ENCODE measurements at regions not wholly inside any gene's neighbourhood (a gene's known extent, or its start where the extent isn't known, plus 50 kb on each side); places are given as distances from the start of the nearest gene placed in this dataset.

DNA sequence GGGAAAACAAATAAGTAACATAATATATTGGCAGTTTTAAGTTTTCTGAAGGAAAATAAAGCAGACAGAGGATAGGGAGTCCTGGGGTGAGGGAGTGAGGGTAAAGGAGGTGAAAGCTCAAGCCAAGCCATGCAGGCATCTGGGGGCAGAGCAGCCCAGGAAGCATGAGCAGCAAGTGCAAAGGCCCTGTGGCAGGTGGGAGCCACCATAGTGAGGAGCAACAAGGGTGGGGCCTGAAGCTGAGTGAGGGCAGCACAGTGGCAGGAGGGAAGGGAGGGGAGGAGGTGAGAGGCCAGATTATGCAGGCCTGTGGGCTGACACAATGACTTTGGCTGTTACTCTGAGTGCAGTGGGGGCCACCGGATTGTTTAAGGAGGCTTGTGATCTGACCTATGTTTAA is 138.8 kb upstream of the TNR start:
- no peaks in the 10 kb centered on the region for H3K27me3 ChIP-seq (ENCODE audit: control insufficient read depth, insufficient read depth, low read length)
- H3K9me3 ChIP-seq (ENCODE audit: control insufficient read depth, low read depth, low read length) = peaks cover 4% of the 10 kb centered on the region
- no peak overlapping the region for H3K4me3 ChIP-seq (ENCODE audit: low read length)
- H3K4me1 ChIP-seq (ENCODE audit: control insufficient read depth, insufficient read depth, low read length) = no peaks in the 10 kb centered on the region
- H3K36me3 ChIP-seq (ENCODE audit: control insufficient read depth, insufficient read depth, low read length) = no peaks in the 10 kb centered on the region
- H3K27ac ChIP-seq (ENCODE audit: low read length) = no peak overlapping the region
- no CpG with 5 or more reads among the region's 1 CpG for WGBS (ENCODE audit: insufficient coverage, low lambda C conversion rate)
- no peak for DNase-seq

DNA sequence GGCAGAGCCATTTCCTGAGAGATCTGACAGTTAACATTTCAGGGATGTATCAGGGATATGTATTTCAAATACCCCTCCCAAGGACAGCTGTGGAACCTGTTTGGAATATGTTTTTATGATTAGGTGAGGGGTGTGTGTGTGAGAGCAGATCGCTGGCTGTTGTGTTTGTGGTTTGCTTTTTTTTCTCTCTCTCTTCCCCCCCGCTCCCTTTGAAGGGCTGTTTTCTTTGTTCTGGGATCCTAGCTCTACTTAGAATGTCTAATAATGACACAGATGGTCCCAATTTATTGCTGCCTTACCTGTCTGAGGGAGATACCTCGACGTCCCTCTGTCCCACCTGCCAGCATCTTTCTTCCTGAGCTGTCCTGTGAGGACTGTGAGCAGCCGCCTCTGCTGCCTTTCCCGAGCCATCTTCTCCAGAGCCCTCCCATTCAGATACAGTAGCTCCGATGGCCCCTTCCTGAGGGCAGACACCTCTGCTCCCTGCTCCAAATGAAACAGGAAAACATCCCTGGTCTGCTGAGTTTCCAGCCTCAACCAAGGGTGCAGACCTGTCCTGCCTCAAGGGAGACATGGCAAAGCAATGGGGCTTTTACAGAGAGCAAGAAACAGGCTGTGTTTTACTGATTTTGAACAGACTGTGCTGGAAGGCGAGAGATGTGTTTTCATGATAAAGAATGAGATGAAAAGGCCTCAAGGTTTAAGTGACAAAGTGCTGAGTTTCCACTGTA is 138.0 kb upstream of the TNR start:
- Histone ChIP-seq H3K27me3 (ENCODE audit: control insufficient read depth, insufficient read depth, low read length) (no peaks in the 10 kb centered on the region), H3K27ac (ENCODE audit: low read length) (no peak overlapping the region), H3K36me3 (ENCODE audit: control insufficient read depth, insufficient read depth, low read length) (no peaks in the 10 kb centered on the region), H3K4me1 (ENCODE audit: control insufficient read depth, insufficient read depth, low read length) (no peaks in the 10 kb centered on the region), H3K9me3 (ENCODE audit: control insufficient read depth, low read depth, low read length) (peaks cover 4% of the 10 kb centered on the region), H3K4me3 (ENCODE audit: low read length) (no peak overlapping the region)
- peak in 1 of 2 donors; percentile 27 for DNase-seq
- WGBS (ENCODE audit: insufficient coverage, low lambda C conversion rate) = no CpG with 5 or more reads among the region's 8 CpGs

DNA sequence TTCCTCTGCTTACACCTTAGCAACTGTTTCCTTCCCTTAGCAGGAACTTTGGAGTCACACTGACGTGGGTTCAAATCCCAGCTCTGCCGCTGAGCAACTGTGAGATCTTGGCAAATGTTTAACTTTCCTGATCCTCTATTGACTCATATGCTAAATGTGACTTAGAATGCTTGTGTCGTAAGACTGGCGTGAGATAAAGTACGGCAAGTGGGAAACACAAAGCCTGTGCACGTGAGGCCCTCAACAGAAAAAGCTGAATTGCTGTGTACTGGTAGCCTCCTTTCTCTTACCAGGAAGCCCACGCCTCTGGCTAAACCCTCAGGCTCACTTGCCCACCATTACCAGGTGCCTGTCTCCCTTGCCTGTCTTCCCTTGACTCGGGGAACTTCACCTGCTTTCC is 135.4 kb upstream of the TNR start:
- H3K36me3 ChIP-seq (ENCODE audit: control insufficient read depth, insufficient read depth, low read length) = no peaks in the 10 kb centered on the region
- peak; percentile 41 to 75 for DNase-seq
- no peaks in the 10 kb centered on the region for H3K4me1 ChIP-seq (ENCODE audit: control insufficient read depth, insufficient read depth, low read length)
- H3K9me3 ChIP-seq (ENCODE audit: control insufficient read depth, low read depth, low read length) = peaks cover 4% of the 10 kb centered on the region
- H3K4me3 ChIP-seq (ENCODE audit: low read length) = no peak overlapping the region
- WGBS (ENCODE audit: insufficient coverage, low lambda C conversion rate) = no CpG with 5 or more reads among the region's 8 CpGs
- no peak overlapping the region for H3K27ac ChIP-seq (ENCODE audit: low read length)
- H3K27me3 ChIP-seq (ENCODE audit: control insufficient read depth, insufficient read depth, low read length) = no peaks in the 10 kb centered on the region

DNA sequence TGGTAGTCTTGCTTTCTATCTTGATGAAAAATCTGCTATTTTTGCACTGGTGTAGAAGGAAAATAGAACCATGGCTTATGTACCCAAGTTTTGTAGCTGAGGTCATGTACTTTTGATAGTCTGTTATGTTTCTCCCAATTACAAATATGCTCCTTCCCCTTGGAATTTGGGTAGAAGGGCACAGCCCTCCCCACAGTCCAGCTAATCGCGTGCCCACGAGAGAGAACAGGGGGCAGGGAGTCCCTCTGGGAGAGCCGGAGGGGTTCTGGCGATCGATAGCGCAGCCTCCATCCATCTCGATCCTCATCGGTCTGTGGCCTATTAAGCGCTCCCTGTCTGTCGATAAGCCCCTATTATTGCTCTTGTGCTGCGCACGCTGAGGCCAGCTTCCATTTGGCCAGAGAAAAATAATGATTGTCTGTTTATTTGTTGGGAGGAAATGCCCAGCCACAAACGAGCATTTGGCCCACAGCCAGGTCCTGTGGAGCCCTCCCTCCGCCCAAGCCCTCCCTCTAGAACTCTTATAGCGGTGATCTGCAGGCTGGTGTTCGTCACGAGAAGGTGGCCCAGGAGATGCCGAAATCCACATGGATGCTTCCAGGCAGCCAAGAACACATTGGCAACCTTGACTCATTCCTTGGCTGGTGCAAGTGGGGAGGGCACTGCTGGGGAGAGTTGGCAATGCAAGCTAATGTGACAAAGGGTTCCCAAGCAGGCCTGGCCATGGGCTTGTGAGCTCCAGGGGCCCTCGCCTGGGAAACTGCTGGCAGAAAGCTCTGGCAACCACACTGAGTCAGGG is 134.7 kb upstream of the TNR start:
- peaks cover 4% of the 10 kb centered on the region for H3K9me3 ChIP-seq (ENCODE audit: control insufficient read depth, low read depth, low read length)
- DNase-seq = no peak
- WGBS (ENCODE audit: insufficient coverage, low lambda C conversion rate) = no CpG with 5 or more reads among the region's 20 CpGs
- no peak overlapping the region for H3K27ac ChIP-seq (ENCODE audit: low read length)
- no peak overlapping the region for H3K4me3 ChIP-seq (ENCODE audit: low read length)
- no peaks in the 10 kb centered on the region for H3K4me1 ChIP-seq (ENCODE audit: control insufficient read depth, insufficient read depth, low read length)
- H3K27me3 ChIP-seq (ENCODE audit: control insufficient read depth, insufficient read depth, low read length) = no peaks in the 10 kb centered on the region
- no peaks in the 10 kb centered on the region for H3K36me3 ChIP-seq (ENCODE audit: control insufficient read depth, insufficient read depth, low read length)

DNA sequence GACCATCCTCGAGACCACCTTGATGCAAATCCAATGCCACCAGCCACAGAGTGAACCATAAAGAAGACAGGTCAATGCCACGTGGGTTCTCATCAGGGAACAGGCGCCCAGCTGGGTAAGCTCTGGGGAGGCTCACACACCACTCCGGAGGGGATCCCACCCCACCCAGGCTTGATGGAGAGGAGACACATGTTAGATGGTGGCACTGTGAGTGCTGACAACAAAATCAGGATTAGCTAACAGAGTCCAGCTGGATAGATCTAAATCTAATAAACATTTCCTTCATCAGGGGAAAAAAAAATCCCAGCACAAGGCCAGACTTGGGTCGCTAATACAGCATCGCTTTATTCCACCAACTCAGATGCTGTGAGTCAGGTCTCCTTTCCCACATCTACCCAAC is 132.2 kb upstream of the TNR start:
- Histone ChIP-seq H3K27me3 (ENCODE audit: control insufficient read depth, insufficient read depth, low read length) (no peaks in the 10 kb centered on the region), H3K4me1 (ENCODE audit: control insufficient read depth, insufficient read depth, low read length) (no peaks in the 10 kb centered on the region), H3K36me3 (ENCODE audit: control insufficient read depth, insufficient read depth, low read length) (no peaks in the 10 kb centered on the region), H3K9me3 (ENCODE audit: control insufficient read depth, low read depth, low read length) (peaks cover 4% of the 10 kb centered on the region), H3K27ac (ENCODE audit: low read length) (no peak overlapping the region), H3K4me3 (ENCODE audit: low read length) (no peak overlapping the region)
- no CpG with 5 or more reads among the region's 6 CpGs for WGBS (ENCODE audit: insufficient coverage, low lambda C conversion rate)
- no peak for DNase-seq

DNA sequence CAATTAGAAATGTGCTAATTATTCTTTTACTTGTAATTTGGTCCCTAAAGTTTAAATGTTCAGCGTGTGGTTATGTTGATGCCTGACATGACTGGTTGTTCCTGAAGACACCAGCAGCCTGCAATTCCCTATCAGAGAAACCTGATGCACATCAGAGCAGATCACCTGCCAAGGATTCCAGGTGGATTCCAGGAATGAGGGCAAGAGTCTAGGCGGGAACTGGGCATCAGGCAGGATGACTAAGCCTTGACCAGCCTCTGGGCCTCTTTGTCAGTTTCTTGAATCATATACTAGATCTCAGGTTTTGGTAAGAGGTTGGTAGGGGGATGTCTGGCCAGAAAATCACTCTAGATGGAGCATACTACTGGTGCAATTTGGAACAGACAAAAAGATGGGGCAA is 130.7 kb upstream of the TNR start:
- no peaks in the 10 kb centered on the region for H3K36me3 ChIP-seq (ENCODE audit: control insufficient read depth, insufficient read depth, low read length)
- no peaks in the 10 kb centered on the region for H3K4me1 ChIP-seq (ENCODE audit: control insufficient read depth, insufficient read depth, low read length)
- no peak for DNase-seq
- no peaks in the 10 kb centered on the region for H3K27me3 ChIP-seq (ENCODE audit: control insufficient read depth, insufficient read depth, low read length)
- WGBS (ENCODE audit: insufficient coverage, low lambda C conversion rate) = no CpG with 5 or more reads among the region's 2 CpGs
- peaks cover 4% of the 10 kb centered on the region for H3K9me3 ChIP-seq (ENCODE audit: control insufficient read depth, low read depth, low read length)
- H3K4me3 ChIP-seq (ENCODE audit: low read length) = no peak overlapping the region
- H3K27ac ChIP-seq (ENCODE audit: low read length) = no peak overlapping the region

DNA sequence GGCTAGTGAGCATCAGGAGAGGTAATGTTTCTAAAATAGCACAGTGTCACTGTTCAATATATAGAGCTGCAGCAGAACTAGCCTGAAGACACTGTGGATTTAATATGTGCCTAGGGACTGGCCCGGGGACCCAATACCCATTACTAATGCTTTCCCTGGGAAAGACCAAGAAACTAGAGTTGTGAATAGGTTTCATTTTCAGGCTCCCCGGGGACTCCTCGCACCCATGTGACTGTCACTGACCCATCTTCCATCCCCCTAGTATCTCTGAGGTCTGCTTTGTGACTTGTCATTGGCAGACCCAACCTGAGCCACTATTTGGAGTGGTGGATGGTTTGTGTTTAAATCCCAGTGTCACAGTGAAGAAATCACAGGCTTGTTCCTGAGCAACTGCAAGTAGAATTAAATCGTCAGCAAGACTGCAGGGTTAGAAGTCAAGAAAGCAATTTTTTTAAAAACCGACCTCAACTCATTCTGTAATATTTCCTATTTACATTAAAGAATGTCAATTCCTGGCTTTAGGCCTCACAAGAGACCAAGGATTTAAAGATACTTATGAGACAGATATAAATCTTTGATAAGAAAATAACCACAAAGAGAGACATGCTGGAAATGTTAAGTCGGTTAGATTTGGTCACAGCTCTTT is 130.0 kb upstream of the TNR start:
- no peaks in the 10 kb centered on the region for H3K27me3 ChIP-seq (ENCODE audit: control insufficient read depth, insufficient read depth, low read length)
- 94% methylated on average over 2 of the region's 6 CpGs for WGBS (ENCODE audit: insufficient coverage, low lambda C conversion rate)
- H3K4me1 ChIP-seq (ENCODE audit: control insufficient read depth, insufficient read depth, low read length) = no peaks in the 10 kb centered on the region
- H3K36me3 ChIP-seq (ENCODE audit: control insufficient read depth, insufficient read depth, low read length) = no peaks in the 10 kb centered on the region
- no peak for DNase-seq
- peaks cover 2% of the 10 kb centered on the region for H3K9me3 ChIP-seq (ENCODE audit: control insufficient read depth, low read depth, low read length)
- no peak overlapping the region for H3K4me3 ChIP-seq (ENCODE audit: low read length)
- H3K27ac ChIP-seq (ENCODE audit: low read length) = no peak overlapping the region

DNA sequence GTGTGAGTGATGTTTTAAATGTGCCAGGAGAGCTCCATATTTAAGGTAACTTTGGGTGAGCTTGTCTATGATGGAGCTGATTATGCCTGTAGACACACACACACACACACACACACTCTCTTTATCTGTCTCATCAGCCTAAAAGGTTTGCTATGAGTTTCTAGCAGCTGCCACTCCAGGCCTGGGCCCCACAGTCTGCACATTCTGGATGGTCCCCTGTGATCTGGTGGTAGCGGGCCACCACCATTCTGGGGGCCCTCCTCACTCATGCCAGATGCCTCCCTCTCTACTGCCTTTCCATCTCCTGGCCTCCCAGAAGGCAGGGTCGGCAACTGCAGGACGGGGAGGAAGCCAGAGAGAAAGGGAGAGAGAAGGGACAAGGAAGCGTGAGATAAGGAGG is 129.2 kb upstream of the TNR start:
- no peaks in the 10 kb centered on the region for H3K9me3 ChIP-seq (ENCODE audit: control insufficient read depth, low read depth, low read length)
- no peak for DNase-seq
- no peaks in the 10 kb centered on the region for H3K27me3 ChIP-seq (ENCODE audit: control insufficient read depth, insufficient read depth, low read length)
- no peaks in the 10 kb centered on the region for H3K4me1 ChIP-seq (ENCODE audit: control insufficient read depth, insufficient read depth, low read length)
- H3K4me3 ChIP-seq (ENCODE audit: low read length) = no peak overlapping the region
- no peaks in the 10 kb centered on the region for H3K36me3 ChIP-seq (ENCODE audit: control insufficient read depth, insufficient read depth, low read length)
- 50% methylated on average over 1 of the region's 4 CpGs for WGBS (ENCODE audit: insufficient coverage, low lambda C conversion rate)
- H3K27ac ChIP-seq (ENCODE audit: low read length) = no peak overlapping the region

DNA sequence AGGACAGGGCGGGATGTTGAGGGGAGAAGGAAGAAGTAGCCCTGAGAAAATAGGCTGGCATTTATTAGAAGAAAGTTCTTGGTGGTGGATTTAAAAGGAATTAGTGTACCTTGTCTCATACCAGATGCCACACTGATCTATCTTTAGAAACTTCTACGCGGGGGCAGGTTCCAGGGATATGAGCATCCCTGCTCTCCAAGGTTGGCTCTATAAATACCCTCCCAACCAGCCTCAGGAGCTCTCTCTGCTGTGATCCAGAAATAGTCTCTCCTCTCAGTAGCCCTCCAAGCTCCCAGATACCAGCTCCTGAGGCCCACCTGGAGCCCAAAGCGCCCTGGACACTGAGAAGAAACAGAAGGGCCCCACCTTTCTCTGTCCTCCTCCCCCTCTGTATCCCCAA is 128.3 kb upstream of the TNR start:
- Histone ChIP-seq H3K9me3 (ENCODE audit: control insufficient read depth, low read depth, low read length) (no peaks in the 10 kb centered on the region), H3K36me3 (ENCODE audit: control insufficient read depth, insufficient read depth, low read length) (no peaks in the 10 kb centered on the region), H3K4me1 (ENCODE audit: control insufficient read depth, insufficient read depth, low read length) (no peaks in the 10 kb centered on the region), H3K27me3 (ENCODE audit: control insufficient read depth, insufficient read depth, low read length) (no peaks in the 10 kb centered on the region), H3K4me3 (ENCODE audit: low read length) (no peak overlapping the region), H3K27ac (ENCODE audit: low read length) (no peak overlapping the region)
- no peak for DNase-seq
- WGBS (ENCODE audit: insufficient coverage, low lambda C conversion rate) = 100% methylated on average over 1 of the region's 4 CpGs

DNA sequence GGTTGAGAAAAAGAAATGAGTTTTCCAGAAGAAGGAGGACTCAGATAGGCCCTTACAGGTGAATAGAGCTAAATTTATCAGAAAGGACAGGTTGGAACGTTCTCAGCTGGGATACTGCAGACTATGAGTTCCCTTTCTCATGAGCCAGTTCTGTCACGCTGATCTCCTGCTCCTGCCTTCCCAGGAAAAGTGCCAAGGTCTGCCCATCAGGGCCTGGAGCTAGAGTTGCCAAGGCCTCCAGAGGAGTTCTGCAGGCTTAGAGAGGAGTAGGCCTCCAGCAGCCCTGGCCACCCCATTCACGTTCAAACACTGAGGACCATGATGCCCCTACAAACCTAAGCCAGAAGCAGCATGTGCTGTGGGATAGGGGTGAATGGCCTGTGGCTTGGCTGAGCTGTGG is 126.8 kb upstream of the TNR start:
- DNase-seq = no peak
- no peaks in the 10 kb centered on the region for H3K4me1 ChIP-seq (ENCODE audit: control insufficient read depth, insufficient read depth, low read length)
- no peaks in the 10 kb centered on the region for H3K36me3 ChIP-seq (ENCODE audit: control insufficient read depth, insufficient read depth, low read length)
- no CpG with 5 or more reads among the region's 3 CpGs for WGBS (ENCODE audit: insufficient coverage, low lambda C conversion rate)
- no peak overlapping the region for H3K4me3 ChIP-seq (ENCODE audit: low read length)
- no peaks in the 10 kb centered on the region for H3K9me3 ChIP-seq (ENCODE audit: control insufficient read depth, low read depth, low read length)
- H3K27ac ChIP-seq (ENCODE audit: low read length) = no peak overlapping the region
- no peaks in the 10 kb centered on the region for H3K27me3 ChIP-seq (ENCODE audit: control insufficient read depth, insufficient read depth, low read length)
